GM23248 (cell line): ENCODE measurements at regions not wholly inside any gene's neighbourhood (a gene's known extent, or its start where the extent isn't known, plus 50 kb on each side); places are given as distances from the start of the nearest gene placed in this dataset.

Experiments used
- EZH2 ChIP-seq: fragments of 200-600 bp; sonication (generic); IDR thresholded peaks from 2 replicates; pipeline ENCODE4 v1.6.1; 2018; ENCODE audit warnings: antibody characterized with exemption, mild to moderate bottlenecking; ENCODE audit not compliant: insufficient read depth, poor library complexity, severe bottlenecking
- EZH2phosphoT487 ChIP-seq: fragments of 200-600 bp; sonication (generic); IDR thresholded peaks from 2 replicates; pipeline ENCODE4 v1.6.1; 2018; ENCODE audit warnings: antibody characterized with exemption, moderate library complexity, mild to moderate bottlenecking, low read depth; ENCODE audit not compliant: insufficient read depth

DNA sequence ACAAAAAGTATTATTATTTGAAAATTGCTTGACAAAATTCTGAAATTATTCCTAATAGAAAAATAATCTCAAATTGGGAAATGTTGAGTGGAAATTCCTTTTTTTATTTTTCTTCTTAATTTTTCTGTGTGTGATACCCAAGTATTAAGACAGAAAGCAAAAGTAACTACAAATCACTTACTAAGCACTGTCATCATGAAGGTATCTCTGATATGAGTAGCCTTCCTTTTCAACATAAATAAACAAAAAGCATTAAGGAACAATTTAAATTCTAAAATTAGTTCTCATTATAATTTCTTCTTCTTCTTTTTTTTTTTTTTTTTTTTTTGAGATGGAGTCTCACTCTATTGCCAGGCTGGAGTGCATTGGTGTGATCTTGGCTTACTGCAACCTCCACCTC lies 174.2 kb upstream of the RBMS1 start:
- TF ChIP-seq EZH2phosphoT487 (no peak), EZH2 (no peak)
